Caki2 (cell line): ENCODE measurements at regions not wholly inside any gene's neighbourhood (a gene's known extent, or its start where the extent isn't known, plus 50 kb on each side); places are given as distances from the start of the nearest gene placed in this dataset.

Source experiments
- DNase-seq: peaks from one replicate; pipeline ENCODE4 v3.0.0-alpha.2; 2015; ENCODE audit warnings: low read depth
- in situ Hi-C: cut with HindIII; loops from 2 replicates; pipeline ENCODE4 v1.10.0; 2016; ENCODE audit warnings: low sequenced_read_pairs, low pct_unique_long_range_greater_than_20kb, mixed read lengths

- in situ Hi-C loops = no loop called here
- DNase-seq = no peak
Measured at GRCh38 chr4:144580430-144580829, 65.5 kb upstream of the HHIP start.

GRCh38 chr4:144582105-144582850 is 63.7 kb upstream of the HHIP start:
- peak; percentile 61 for DNase-seq
- in situ Hi-C loops = no loop called here

- in situ Hi-C loops = no loop called here
- DNase-seq = no peak
Measured at GRCh38 chr4:144582975-144583374, 63.0 kb upstream of the HHIP start.

GRCh38 chr4:144583658-144584057 is 62.3 kb upstream of the HHIP start:
- in situ Hi-C loops = no loop called here
- peak; percentile 43 for DNase-seq

- in situ Hi-C loops = no loop called here
Measured at GRCh38 chr4:144584428-144584827, 61.5 kb upstream of the HHIP start.

GRCh38 chr4:144589512-144589911 is 56.4 kb upstream of the HHIP start:
- in situ Hi-C loops = no loop called here
- DNase-seq = no peak

More at GRCh38 chr4:144584428-144584827, 61.5 kb upstream of the HHIP start:
- no peak for DNase-seq

GRCh38 chr4:144590020-144590419 is 55.9 kb upstream of the HHIP start:
- in situ Hi-C loops = no loop called here
- DNase-seq = no peak

GRCh38 chr4:144591401-144591800 is 54.6 kb upstream of the HHIP start:
- in situ Hi-C loops = no loop called here
- no peak for DNase-seq

- in situ Hi-C loops = no loop called here
- DNase-seq = no peak
Measured at GRCh38 chr4:144592264-144592663, 53.7 kb upstream of the HHIP start.

GRCh38 chr4:144594471-144594986 is 51.4 kb upstream of the HHIP start:
- no peak for DNase-seq
- in situ Hi-C loops = no loop called here

- in situ Hi-C loops = no loop called here
- DNase-seq = no peak
Measured at GRCh38 chr4:144595681-144596080, 50.3 kb upstream of the HHIP start.
